Glomerular visceral epithelial cell (primary cell): ENCODE measurements at regions not wholly inside any gene's neighbourhood (a gene's known extent, or its start where the extent isn't known, plus 50 kb on each side); places are given as distances from the start of the nearest gene placed in this dataset.

Experiments used
- DNase-seq: peaks from one replicate; pipeline ENCODE4 v3.0.0-alpha.2; 2016; ENCODE audit errors: extremely low spot score

DNA sequence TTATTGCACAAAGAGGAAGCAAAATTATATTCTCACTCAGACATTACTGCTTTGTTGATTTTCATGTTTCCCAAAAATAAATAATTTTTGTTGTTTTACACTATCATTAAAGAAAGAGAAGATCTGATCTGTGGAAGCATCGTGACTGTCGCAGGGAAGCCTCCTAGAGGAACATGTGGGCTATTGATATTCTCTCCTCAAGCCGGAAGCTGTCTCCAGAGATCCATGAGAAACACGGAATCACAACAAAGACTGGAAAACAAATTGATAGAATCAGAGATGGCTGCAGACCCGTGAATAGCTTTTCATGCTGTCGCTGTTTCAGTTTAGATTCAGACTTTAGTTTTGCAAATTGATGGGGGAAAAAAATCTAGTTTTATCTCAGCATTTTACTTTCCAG, 235.2 kb upstream of the TMPO start:
- no peak for DNase-seq

DNA sequence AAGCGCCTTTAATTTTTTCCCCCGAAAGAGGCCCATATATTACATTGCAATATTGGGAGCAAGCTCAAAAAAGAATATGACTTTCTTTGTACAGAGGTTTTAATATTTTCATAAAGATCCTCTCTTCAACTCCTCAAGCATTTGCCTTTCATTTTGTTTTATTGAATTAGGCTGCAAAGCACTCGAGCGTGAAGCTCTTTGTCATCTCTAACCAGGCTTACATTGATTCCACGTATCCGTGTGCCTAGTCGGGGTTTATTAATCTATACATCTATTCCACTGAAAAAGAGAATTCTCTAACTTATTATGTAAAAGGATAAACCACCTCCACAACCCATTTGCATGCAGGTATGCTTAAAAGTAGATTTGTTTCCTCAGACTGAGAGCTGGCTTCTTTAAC, 234.8 kb upstream of the TMPO start:
- DNase-seq, result no peak

DNA sequence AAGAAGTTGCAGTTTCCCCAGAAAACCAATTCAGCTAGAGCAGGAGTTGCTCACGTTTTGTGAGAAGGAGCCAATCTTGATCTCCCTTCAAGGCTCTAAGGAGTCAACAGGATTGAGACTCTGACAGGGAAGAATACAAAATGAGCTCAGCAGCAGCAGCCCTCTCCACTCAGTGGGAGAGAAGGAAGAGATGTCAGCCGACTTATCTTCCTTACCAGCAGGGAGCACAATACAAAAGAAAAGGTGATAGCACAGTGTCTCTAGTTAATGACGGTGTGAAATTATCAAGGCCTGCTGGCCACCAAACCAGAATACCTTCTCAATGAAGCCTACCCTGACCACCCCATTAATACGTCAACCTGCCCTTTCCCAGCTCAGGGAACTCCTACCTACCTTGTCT, 223.6 kb upstream of the TMPO start:
- no peak for DNase-seq

DNA sequence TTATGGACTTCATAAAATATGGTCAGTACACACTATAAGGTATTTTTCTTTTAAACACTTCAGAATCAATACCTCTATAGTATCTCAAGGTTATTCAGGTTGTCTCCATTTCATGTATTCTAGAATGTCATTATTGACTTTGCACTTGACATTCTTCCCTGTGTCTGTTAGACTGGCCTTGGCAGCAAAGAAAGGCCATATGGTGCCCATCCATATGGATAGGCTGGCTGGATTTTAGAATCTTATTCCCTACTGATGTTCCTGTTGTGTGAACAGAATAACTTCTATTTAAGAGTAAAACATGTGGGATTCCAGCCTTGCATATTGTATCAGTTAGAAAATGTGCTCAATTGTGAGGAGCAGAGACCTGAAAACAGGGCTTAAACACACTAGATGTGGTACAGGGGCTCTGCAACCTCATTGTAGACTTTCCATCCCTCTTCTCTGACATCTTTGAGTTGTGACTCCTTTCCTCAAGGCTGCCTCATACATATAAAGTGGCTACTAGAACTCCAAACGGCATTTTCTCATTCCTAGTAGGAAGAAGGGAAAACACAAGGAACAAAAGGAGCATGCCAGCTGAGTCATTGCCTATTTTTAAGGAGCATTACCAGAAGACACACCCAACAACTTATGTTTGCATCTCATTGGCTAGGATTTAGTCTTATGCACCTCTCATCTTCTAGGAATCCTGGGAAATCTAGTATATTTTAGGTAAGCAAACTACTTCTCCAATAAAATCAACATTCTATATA, 221.2 kb upstream of the TMPO start:
- DNase-seq, result no peak

DNA sequence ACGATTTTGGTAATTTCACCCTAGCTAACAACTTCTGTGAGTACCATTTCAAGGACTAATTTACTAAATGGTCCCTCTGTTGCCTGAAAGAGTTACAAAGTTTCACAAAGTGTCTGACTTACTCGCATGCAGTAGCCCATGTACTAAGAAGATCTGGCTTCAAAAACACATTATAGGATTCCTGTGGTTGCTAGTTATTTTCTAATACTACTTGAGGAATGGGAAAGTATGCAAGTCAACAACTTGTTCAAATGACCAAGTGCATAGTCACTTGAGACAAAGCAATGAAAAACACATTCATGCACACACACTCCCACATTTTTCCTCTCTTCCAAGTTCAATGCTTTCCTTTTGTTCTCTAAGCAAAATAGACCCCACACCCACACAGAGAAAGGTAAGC, 219.7 kb upstream of the TMPO start:
- no peak for DNase-seq

DNA sequence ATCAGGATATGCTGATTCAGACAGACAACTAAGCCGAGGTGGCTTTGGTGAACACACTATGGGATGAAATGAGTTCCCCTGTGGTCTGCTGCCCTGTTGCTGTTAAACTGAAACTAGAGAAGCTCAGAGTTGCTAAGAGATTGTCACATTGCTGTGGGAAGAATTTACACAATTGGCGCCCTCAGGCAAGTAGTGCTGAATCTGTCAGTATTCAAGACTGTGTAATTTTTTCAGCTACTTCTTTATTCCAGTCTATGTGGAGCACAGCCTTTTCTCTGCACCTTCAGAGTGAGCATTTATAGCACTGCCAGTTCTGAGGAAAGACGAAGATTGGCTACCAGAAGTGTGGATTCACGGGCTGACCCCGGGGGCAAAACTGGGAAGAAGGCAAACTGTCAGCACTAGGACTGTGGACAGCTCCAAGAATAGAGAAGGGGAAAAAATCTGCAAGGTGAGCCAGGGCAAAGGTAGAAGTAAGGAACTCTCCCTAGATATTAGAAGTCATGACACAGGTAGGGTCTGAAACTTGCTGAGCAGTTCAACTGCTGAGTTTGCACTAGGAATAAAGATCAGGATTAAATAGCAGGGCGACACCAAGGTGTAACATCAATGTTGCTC, 218.8 kb upstream of the TMPO start:
- no peak for DNase-seq

DNA sequence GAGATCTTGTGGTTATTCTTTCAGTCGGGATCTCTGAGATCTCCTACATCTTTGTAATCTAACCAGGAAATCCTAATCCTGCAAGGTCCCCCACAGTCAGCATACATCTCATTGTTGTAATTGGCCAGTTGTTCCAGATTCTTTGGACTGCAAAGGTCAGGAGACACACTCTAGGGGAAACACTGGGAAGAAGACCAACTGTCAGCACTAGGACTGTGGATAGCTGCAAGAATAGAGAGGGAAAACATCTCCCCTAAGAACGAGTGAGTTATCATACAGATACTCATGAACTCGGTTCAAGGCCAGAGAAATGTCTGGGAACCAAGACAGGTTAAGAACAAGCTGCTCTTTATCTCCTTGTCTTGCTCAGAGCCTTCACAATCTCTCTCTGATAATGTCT, 217.9 kb upstream of the TMPO start:
- DNase-seq, result no peak

DNA sequence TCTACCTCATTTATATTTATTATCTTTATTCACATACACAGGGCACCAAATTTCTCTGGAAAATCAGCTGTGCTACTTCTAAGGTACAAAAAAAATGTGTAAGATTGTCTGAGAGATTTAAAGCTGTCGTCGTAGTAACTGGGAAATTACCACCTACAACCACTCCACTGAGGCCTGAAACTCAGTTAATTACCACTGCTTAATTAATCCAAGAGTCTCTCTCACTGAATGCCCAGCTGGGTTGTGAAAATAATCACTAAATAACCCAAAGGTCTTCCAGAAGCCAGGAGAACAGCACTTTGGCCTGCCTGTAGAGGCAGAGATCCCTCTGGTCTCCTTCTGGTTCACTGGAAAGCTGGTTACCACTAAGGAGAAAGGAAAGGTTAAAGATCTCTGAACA, 207.2 kb upstream of the TMPO start:
- no peak for DNase-seq

DNA sequence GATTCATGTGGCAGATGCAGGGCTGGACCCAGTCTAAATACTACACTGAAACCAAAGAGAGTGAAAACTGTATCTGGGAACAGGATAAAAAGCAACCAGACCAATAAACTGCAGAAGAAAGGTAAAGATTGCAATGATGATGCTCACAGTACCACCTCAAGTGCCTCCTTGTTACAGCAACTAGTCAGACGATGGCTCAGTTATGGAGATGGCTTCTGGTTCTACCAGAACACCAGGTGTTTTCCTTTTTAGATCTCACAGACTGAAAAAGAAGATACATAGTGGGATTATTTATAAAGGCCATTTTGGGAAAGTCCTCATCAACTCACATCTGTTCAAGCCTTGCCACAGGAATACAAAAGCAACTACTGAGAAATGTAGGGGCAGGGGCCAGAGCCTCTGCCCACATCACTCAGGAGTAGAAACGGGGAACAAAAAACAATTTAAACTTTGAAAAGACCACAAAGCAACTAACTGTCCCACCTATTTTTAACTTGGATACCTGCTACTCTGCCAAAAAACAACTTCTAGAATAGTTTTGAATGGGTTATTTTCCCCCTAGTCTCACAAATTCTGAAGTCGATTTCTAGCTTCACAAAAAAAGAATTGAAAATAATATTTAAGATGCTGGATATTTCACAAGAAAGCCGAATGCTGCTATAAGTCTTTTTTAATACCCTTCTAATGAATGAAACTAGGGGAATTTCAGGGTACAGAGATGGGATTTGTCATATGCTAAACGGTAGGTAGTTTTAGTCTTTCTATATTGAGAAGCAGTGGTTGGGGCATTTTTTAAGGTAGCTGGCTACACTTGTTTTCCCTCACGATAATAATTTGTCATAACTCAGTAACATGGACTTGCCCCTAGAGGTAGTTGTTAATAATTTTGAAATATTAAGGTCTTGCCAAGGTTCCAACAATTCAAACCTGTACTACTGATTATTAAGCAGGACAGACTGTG, 197.2 kb upstream of the TMPO start:
- DNase-seq, result no peak

DNA sequence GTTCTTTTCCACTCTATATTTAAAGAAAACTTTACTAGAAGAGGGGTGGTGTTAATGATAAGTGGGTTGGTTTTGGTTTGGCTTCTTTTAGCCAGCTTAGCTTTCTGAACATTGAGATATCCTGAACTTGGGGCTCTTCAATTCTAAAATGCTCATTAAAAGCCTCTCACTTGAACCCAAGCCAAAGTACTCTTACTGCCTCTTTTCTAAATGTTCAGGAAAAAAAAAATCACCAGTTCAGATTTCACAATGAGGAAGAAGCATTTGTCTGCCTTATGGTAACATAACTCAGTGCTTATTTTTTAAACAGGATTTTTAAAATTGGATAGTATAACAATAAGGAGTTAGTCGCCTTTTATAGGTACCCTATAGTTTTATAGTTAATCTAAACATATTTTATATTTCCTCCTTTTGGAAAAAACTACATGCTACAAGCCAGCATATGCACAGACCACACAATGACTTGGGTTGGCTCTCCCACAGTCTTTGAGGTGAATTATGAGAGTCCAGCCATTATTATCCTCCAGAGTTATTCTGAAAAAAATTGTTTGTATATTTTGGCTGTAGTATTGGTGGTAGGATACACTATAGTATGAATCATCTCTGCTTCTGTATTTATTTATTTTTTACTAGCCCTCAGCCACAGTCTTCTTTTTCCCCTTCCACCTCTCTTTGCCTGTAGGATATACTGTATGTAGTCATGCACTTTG, 195.5 kb upstream of the TMPO start:
- no peak for DNase-seq

DNA sequence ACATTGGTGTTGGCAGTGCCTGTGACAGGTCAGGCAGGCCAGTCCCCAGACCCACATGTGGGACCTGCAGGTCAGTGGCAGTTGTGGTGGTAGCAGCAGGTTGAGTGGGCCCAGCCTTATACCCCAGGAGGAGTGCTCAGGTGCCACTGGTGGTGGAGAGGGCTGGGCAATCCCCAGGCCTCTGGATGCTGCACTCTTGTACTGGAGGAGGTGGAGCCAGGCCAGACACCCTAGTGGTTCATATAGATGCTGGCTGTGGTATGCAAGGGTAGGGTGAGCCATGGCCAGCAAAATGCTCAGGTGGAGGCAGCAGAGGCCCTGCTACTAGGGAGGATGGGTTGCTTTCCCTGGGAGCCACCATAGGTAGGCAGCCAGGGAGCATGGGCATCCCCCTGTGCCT, 190.4 kb upstream of the TMPO start:
- no peak for DNase-seq

DNA sequence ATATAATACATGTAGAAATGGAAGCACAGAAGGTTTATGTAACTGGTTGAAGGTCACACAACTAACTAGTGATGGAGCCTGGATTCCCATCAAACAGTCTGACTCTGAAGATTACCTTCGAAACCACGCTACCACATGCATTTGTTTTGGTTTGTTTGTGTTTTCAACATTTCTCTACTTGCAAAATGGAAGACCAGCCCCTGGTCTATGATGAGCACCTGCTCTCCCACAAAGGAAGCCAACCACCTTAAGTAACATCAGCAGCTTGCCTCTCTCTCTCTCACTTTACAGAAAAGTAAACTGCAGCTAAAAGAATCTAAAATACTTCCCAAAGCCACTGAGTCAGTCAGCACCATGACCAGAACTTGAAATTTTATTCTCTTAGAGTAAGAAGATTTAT, 186.9 kb upstream of the TMPO start:
- DNase-seq, result no peak

DNA sequence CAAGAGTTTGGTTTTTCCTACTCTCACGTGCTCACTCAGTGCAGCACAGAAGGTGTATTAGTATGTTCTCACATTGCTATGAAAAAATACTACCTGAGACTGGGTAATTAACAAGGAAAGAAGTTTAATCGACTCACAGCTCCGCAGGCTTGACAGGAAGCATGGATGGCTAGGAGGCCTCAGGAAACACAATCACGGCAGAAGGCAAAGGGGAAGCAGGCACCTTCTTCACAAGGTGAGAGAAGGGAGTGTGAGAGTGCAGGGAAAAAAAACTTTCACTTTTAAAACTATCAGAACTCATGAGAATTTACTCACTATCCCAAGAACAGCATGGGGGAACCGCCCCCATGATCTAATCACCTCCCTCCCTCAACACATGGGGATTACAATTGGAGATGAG, 185.8 kb upstream of the TMPO start:
- DNase-seq, result no peak

DNA sequence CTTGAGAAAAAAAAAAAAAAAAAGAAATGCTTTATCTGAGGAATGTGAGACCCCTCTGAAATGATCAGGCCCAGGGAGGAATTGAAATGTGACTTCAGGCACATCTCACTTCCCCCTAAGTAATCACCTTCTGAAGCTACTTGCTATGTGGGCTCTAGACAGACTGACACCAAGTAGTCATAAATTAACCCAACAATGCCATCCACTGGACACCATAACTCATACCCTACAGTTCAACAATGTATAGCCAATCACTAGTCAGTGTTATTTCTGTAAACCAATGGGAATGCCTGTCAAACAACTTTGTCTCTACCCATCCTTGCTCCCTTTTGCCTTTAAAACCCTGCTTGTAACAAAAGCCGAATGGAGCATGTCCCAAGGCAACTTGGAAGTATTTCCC, 182.7 kb upstream of the TMPO start:
- DNase-seq, result no peak

DNA sequence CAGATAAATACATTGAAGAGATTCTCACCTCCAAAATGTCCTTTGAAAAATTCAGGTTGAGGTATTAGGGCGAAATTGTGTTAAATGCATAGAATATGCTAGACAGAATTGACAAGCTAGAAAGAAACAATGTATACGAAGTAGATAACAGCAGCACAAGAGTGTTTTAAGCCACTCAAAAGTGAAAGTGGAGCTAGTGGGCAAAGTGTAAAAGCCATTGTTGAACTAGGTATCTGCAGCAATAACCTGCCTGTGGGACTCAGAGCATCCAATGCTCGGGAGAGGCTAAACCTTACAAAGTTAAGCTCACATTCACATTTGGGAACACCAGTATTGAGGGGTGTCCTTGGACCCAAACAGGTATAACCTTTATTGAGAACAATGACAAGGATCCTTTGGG, 180.6 kb upstream of the TMPO start:
- no peak for DNase-seq

DNA sequence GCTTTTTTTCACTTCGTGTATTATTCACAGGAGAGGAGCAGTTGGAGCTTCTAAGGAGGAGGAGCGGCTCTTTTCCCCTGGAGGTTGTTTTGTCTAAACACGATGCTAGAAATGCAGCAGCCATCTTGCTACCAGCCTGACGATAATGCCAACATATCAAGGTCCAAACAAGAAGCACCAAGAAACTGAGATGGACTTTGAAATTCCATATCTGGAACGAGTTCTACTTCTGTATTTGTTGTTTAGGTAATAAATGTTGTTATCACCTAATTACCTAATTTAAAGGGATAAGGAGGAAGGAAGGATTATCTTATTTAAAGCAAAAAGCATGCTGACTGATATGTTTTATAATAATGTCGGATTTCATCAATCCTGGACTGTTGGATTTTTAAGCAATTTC, 174.4 kb upstream of the TMPO start:
- no peak for DNase-seq

DNA sequence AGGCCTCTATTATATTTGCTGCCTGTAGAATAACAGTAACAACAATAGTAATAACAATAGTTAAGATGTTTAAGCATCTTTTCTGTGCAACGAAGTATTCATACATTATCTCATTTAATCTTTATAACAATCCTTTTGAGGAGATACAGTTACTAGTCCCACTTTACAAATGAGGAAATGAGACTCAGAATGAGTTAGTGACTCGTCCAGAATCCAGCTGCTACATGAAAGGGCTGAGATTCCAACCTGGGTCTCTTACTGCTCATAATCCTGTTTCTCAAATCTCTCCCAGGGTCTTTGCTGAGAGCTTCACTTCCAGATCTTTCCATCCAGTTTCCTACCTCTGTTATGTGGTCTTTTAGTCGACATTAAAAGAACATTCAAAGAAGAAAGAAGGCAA, 173.7 kb upstream of the TMPO start:
- no peak for DNase-seq

DNA sequence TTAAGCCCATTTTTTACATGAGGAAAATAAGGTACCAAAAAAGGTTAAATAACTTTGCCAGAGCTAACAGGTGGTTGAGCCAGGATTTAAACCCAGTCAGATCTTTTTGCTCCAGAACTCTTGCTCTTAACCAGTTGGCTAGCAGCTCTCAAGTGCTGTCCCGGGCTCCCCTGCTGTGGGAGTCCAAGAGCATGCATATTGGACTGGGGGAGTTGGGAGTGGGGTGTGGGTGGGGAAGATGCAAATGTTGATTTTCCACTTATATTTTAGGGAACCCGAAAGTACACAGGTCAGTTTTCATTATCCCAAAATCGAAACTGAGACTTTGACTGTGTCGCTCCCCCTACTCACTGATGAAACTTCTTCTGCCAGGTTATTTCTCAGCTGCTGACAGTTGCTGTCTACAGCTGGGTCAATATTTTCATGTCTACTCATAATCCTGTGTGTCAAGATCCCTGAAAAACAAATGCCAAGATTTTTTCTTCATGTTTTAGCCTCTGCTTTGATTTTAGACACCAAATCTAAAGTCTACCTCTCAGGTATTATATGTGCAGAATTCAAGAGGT, 172.3 kb upstream of the TMPO start:
- DNase-seq, result no peak

DNA sequence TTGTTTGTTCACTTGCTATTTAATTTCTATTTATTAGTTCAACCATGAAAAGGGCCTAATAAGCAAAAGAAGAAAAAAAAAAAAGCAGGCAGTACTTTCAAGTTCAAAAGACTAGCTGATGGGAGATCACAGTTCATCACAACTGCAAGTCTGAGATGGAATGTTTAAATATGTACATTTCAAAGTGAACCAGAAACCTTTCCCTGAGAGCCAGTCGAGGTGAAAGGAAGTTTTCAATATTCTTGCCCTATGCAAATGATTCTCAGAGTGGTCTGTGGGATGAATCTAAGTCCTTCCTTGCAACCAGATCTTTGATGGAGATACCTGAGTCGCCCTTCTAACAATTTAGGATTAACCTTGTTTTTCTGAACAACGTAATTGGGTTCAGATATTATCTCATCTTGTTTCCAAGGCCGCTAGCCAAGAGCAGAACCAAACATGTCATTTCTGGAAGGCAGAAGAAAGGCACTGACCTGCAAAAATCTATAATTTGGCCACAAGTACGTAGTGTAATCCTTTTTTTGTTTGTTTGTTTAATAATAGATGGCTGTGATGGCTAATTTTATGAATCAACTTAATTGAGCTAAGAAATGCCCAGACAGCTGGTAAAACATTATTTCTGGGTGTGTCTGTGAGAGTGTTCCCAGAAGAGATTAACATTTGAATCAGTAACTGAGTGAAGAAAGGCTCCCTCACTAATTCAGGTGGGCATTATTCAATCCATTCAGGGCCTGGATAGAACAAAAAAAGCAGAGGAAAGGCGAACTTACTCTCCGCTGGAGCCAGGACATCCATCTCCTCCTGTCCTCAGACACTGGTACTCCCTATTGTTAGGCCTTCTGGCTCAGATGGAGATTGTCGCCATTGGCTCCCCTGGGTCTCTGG, 171.1 kb upstream of the TMPO start:
- no peak for DNase-seq

DNA sequence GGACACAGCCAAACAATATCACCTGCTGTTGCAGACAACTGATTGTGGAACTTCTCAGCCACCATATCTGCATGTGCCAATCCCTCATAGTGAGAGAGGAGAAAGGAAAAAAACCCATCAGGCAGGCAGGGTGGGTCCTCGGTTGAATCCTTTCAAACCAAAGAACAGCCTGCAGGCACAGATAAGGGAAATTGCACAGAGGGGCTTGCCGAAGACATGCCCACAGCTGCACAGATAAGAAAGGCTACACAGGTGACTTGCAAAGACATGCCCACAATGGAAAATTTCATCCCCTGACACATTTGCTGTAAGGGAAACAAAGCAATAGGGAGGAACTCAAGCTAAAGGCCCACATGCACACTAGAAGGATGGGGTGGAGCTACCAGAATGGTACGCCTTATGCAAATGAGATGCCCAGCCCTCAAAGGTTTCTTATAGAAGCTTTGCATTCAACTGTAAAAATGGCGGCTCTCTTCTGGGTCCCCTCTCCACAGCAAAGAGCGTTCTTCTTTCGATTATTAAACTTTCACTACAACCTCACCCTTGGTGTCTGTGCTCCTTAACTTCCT, 170.0 kb upstream of the TMPO start:
- DNase-seq, result no peak
